ENCODE measurements at regions not wholly inside any gene's neighbourhood (a gene's known extent, or its start where the extent isn't known, plus 50 kb on each side); places are given as distances from the start of the nearest gene placed in this dataset.

DNA sequence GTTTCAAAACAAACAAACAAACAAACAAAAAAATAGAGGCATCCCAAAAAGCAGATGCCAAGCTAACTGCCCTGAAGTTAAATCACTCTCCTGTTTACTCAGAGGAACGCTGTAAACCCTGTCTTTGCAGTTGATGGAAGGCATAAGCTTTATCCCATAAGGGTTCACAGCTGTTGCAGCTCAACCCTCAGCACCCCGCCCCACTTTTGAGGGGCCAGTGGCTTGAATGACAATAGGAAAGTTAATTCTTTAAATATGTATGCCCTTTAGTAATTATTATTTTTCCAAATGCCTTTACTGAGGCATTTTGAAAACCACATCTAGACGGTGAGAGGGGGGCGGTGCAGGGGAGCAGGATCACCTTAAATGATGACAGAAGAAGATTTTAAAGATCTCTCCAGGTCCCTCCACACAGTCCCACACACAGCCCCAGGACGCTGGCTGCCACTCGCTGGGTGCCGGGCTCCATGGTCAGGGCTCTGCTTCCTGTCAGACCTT, 272.1 kb downstream of the FAM43A start:
- Histone ChIP-seq H2AFZ (ENCODE audit: low read length) (no peak overlapping the region), H3K4me1 (ENCODE audit: insufficient read depth, low read length) (peaks cover 8% of the 10 kb centered on the region), H3K9me3 (ENCODE audit: low read length) (no peaks in the 10 kb centered on the region), H3K9ac (ENCODE audit: insufficient read depth, low read depth, low read length) (no peak overlapping the region), H3K27ac (ENCODE audit: extremely low read length, insufficient read depth, low read length) (no peak overlapping the region), H3K4me3 (replicated peaks in 1 of 3; ENCODE audit: insufficient read depth in 1 of 3, low read depth in 2 of 3, low read length in 3 of 3) (no peak overlapping the region), H3K36me3 (replicated peaks in 1 of 2; ENCODE audit: control insufficient read depth in 1 of 2, insufficient read depth in 2 of 2, low read length in 2 of 2) (no peaks in the 10 kb centered on the region), H3K27me3 (ENCODE audit: control insufficient read depth in 1 of 2, insufficient read depth in 2 of 2, low read length in 2 of 2) (peaks cover 0 to 26% of the 10 kb centered on the region in 2 experiments; a peak in 2 of 5 replicates), H3K4me2 (ENCODE audit: low read depth, low read length) (no peak overlapping the region), H3K79me2 (ENCODE audit: insufficient read depth, low read length) (no peaks in the 10 kb centered on the region), H4K20me1 (ENCODE audit: insufficient read depth, low read length) (no peaks in the 10 kb centered on the region)
- ChIA-PET CTCF (ENCODE audit: low intra/inter-chr PET ratio, low total read pairs) (no interaction called here), POLR2A (no interaction called here)
- in situ Hi-C loops (cut with HindIII; ENCODE audit: extremely low pct_ligation_motif_present, low pct_unique_long_range_greater_than_20kb), result loop anchor here (10.0 kb wide), 1 partner anchor 273 kb away; the partner anchor contains the start of gene FAM43A
- TF ChIP-seq TSC22D2 (CRISPR knock-in tag; IDR thresholded peaks at IDR 0.05; ENCODE audit: borderline replicate concordance) (no peak), ZNF224 (CRISPR knock-in tag; IDR thresholded peaks at IDR 0.05) (no peak)
- FAIRE-seq (no peak), DNase-seq (ENCODE audit: low spot score) (no peak), ATAC-seq (no peak)
- 67% methylated on average over 7 of the region's 7 CpGs for WGBS (ENCODE audit: low lambda C conversion rate)
- BruUV-seq (replicated peaks), result no TSS peak
- intact Hi-C loops (cut with micrococcal nuclease; ENCODE audit: unreplicated experiment), result no loop called here

- no peak overlapping the region for H2AFZ ChIP-seq (ENCODE audit: low read length)
- in situ Hi-C loops (cut with HindIII; ENCODE audit: extremely low pct_ligation_motif_present, low pct_unique_long_range_greater_than_20kb), result loop anchor here (10.0 kb wide), 1 partner anchor 274 kb away; the partner anchor contains the start of gene FAM43A
- 53% methylated on average over 7 of the region's 7 CpGs for WGBS (ENCODE audit: low lambda C conversion rate)
- H3K27ac ChIP-seq (ENCODE audit: extremely low read length, insufficient read depth, low read length), result no peak overlapping the region
- intact Hi-C loops (cut with micrococcal nuclease; ENCODE audit: unreplicated experiment), result no loop called here
- H3K9me3 ChIP-seq (ENCODE audit: low read length), result no peaks in the 10 kb centered on the region
- POLR2A ChIA-PET, result no interaction called here
- peaks cover 0 to 26% of the 10 kb centered on the region in 2 experiments; a peak in 2 of 5 replicates for H3K27me3 ChIP-seq (ENCODE audit: control insufficient read depth in 1 of 2, insufficient read depth in 2 of 2, low read length in 2 of 2)
- H4K20me1 ChIP-seq (ENCODE audit: insufficient read depth, low read length), result no peaks in the 10 kb centered on the region
- H3K36me3 ChIP-seq (replicated peaks in 1 of 2; ENCODE audit: control insufficient read depth in 1 of 2, insufficient read depth in 2 of 2, low read length in 2 of 2), result no peaks in the 10 kb centered on the region
- ATAC-seq, result no peak
- H3K4me2 ChIP-seq (ENCODE audit: low read depth, low read length), result no peak overlapping the region
- H3K9ac ChIP-seq (ENCODE audit: insufficient read depth, low read depth, low read length), result no peak overlapping the region
- FAIRE-seq, result no peak
- no peak overlapping the region for H3K4me3 ChIP-seq (replicated peaks in 1 of 3; ENCODE audit: insufficient read depth in 1 of 3, low read depth in 2 of 3, low read length in 3 of 3)
- H3K79me2 ChIP-seq (ENCODE audit: insufficient read depth, low read length), result no peaks in the 10 kb centered on the region
- CTCF ChIA-PET (ENCODE audit: low intra/inter-chr PET ratio, low total read pairs), result no interaction called here
- H3K4me1 ChIP-seq (ENCODE audit: insufficient read depth, low read length), result no peaks in the 10 kb centered on the region
- no TSS peak for BruUV-seq (replicated peaks)
- no peak for DNase-seq (ENCODE audit: low spot score)
- TF ChIP-seq, protein P1, sequence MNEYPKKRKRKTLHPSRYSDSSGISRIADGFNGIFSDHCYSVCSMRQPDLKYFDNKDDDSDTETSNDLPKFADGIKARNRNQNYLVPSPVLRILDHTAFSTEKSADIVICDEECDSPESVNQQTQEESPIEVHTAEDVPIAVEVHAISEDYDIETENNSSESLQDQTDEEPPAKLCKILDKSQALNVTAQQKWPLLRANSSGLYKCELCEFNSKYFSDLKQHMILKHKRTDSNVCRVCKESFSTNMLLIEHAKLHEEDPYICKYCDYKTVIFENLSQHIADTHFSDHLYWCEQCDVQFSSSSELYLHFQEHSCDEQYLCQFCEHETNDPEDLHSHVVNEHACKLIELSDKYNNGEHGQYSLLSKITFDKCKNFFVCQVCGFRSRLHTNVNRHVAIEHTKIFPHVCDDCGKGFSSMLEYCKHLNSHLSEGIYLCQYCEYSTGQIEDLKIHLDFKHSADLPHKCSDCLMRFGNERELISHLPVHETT (CRISPR knock-in tag; conservative IDR thresholded peaks at IDR 0.05), result no peak
- TF ChIP-seq, protein P2, sequence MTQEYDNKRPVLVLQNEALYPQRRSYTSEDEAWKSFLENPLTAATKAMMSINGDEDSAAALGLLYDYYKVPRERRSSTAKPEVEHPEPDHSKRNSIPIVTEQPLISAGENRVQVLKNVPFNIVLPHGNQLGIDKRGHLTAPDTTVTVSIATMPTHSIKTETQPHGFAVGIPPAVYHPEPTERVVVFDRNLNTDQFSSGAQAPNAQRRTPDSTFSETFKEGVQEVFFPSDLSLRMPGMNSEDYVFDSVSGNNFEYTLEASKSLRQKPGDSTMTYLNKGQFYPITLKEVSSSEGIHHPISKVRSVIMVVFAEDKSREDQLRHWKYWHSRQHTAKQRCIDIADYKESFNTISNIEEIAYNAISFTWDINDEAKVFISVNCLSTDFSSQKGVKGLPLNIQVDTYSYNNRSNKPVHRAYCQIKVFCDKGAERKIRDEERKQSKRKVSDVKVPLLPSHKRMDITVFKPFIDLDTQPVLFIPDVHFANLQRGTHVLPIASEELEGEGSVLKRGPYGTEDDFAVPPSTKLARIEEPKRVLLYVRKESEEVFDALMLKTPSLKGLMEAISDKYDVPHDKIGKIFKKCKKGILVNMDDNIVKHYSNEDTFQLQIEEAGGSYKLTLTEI (CRISPR knock-in tag; conservative IDR thresholded peaks at IDR 0.05), result no peak
- TF ChIP-seq PRPF4 (IDR thresholded peaks at IDR 0.05; ENCODE audit: low read depth, low read length, poor library complexity, severe bottlenecking) (no peak), ZNF777 (CRISPR knock-in tag; IDR thresholded peaks at IDR 0.05) (no peak), KLF16 (CRISPR knock-in tag; IDR thresholded peaks at IDR 0.05) (no peak), ERF (CRISPR knock-in tag; IDR thresholded peaks at IDR 0.05) (no peak), THAP11 (CRISPR knock-in tag; IDR thresholded peaks at IDR 0.05) (no peak), ZNF670 (CRISPR knock-in tag; IDR thresholded peaks at IDR 0.05; ENCODE audit: borderline replicate concordance) (no peak), GATAD2A (CRISPR knock-in tag; IDR thresholded peaks at IDR 0.05) (no peak), TEAD2 (CRISPR knock-in tag; IDR thresholded peaks at IDR 0.05) (no peak), TGIF2 (CRISPR knock-in tag; IDR thresholded peaks at IDR 0.05) (no peak)
- TF ChIP-seq, protein P3, sequence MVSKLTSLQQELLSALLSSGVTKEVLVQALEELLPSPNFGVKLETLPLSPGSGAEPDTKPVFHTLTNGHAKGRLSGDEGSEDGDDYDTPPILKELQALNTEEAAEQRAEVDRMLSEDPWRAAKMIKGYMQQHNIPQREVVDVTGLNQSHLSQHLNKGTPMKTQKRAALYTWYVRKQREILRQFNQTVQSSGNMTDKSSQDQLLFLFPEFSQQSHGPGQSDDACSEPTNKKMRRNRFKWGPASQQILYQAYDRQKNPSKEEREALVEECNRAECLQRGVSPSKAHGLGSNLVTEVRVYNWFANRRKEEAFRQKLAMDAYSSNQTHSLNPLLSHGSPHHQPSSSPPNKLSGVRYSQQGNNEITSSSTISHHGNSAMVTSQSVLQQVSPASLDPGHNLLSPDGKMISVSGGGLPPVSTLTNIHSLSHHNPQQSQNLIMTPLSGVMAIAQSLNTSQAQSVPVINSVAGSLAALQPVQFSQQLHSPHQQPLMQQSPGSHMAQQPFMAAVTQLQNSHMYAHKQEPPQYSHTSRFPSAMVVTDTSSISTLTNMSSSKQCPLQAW (CRISPR knock-in tag; IDR thresholded peaks at IDR 0.05), result no peak
Measured at GRCh38 chr3:194959217-194959616, 273.5 kb downstream of the FAM43A start.
